Middle frontal gyrus (tissue), 1 donor: ENCODE measurements at regions not wholly inside any gene's neighbourhood (a gene's known extent, or its start where the extent isn't known, plus 50 kb on each side); places are given as distances from the start of the nearest gene placed in this dataset.
"Not testable (repeated sequence)": the region's sequence is repeated elsewhere in the genome, so short reads cannot be mapped to it uniquely, and the experiment has no call there.

ENCODE experiments used
- DNase-seq: peaks from one replicate; pipeline ENCODE4 v3.0.0-alpha.2; 2015; ENCODE audit warnings: low spot score; ENCODE audit errors: extremely low spot score

DNA sequence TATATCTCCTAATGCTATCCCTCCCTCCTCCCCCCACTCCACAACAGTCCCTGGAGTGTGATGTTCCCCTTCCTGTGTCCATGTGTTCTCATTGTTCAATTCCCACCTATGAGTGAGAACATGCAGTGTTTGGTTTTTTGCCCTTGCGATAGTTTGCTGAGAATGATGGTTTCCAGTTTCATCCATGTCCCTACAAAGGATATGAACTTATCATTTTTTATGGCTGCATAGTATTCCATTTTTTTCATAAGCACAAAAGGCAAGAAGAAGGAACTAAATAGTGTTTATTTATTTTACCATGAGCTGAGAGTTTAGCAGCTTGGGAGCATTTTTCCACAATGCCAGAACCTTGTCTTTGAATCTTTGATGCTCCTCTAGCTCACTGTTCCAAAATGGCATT is 113.6 kb upstream of the OR4E1 start:
- DNase-seq, result not testable (repeated sequence)

- no peak for DNase-seq
Observed at GRCh38 chr14:21781543-21781942, 107.9 kb upstream of the OR4E1 start.

- no peak for DNase-seq
Observed at GRCh38 chr14:21780429-21781084, 106.9 kb upstream of the OR4E1 start.

DNA sequence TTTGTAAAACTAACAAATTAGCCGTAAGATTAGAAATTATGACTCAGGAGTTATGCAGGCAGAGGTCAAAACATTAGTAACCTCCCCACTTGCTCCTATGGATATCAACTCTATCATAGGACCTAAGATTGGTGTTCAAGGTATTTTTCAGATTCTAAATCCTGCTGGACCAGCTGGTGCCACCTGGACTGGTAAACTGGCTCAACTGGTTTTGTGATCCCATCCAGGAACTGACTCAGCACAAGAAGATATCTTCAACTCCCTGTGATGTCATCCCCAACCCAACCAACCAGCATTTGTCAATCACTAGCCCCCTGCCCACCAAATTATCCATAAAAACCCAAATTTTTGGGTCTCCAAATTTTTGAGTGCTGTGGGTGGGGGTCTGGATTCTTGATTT is 98.1 kb upstream of the OR4E1 start:
- no peak for DNase-seq

DNA sequence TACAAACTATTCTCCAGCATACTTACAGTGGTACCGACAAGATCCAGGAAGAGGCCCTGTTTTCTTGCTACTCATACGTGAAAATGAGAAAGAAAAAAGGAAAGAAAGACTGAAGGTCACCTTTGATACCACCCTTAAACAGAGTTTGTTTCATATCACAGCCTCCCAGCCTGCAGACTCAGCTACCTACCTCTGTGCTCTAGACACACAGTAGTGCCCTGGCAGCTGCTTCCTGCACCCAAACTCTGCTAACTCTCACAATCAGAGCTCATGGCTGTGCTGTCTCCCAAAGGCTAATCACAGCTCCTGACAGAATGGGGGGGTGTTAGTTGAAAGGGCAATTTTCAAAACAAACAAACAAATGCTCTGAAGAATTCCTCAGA is 95.2 kb upstream of the OR4E1 start:
- DNase-seq, result no peak

DNA sequence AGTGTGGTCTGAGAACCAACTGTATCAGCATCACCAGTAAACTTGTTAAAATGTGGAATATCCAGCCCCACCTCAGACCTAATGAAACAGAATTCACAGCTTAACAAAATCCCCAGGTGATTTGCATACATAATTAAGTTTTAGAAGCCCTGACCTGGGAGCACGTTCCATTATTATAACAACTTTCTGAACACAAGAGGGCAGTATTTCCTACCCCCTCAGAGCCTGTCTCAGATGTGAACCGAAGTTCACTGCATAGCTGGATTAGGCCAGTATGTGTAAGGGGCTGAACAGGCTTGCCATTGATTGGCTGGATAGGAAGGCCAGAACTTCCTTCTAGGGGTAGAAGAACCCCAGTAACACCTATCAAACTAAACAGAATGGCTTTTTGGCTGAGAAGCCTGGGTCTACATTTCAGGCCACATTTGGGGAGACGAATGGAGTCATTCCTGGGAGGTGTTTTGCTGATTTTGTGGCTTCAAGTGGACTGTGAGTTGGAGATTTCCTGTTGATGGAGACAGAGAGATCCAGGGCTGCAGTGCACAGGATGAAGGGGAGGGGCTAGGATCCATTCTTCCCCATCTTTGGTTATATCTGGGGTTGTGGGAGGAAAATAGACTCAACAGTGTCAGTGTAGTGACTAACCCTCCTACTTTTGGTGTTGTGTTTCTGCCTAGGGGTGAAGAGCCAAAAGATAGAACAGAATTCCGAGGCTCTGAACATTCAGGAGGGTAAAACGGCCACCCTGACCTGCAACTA is 94.7 kb upstream of the OR4E1 start:
- no peak for DNase-seq

GRCh38 chr14:21760360-21760759 is 86.7 kb upstream of the OR4E1 start:
- DNase-seq, result not testable (repeated sequence)

DNA sequence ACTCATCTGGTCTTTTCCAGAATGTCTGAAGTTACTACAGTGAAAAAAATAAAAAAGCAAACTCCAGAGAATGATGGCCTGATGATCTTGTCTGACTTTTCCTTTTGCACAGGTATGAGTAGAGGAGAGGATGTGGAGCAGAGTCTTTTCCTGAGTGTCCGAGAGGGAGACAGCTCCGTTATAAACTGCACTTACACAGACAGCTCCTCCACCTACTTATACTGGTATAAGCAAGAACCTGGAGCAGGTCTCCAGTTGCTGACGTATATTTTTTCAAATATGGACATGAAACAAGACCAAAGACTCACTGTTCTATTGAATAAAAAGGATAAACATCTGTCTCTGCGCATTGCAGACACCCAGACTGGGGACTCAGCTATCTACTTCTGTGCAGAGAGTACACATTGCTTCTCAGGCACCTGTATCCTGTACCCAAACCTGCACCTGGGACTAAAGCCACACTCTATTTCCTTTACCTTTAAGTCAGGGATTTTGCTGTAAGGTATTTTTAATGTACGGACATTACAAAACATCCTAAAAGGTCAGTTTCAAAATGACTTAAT is 75.8 kb upstream of the OR4E1 start:
- no peak for DNase-seq

DNA sequence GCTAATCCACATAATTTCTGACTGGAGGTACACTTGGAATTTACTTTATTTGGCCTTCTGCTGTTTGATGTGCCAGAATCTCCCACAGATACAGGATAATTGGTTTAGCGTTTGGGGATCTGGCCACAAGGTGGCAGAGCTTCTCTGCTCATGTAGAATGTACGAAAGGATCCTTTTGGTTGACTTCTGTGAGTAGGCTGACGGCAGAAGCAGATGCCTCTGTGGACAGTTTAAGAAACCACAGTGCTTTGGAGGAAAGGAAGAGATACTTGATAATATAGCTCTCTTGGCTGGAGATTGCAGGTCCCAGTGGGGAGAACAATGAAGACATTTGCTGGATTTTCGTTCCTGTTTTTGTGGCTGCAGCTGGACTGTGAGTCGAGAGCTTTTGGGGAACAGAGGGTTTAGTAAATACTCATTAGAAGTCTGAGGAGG is 75.3 kb upstream of the OR4E1 start:
- DNase-seq, result peak; percentile 19

GRCh38 chr14:21735639-21736307 is 62.2 kb upstream of the OR4E1 start:
- DNase-seq, result no peak

DNA sequence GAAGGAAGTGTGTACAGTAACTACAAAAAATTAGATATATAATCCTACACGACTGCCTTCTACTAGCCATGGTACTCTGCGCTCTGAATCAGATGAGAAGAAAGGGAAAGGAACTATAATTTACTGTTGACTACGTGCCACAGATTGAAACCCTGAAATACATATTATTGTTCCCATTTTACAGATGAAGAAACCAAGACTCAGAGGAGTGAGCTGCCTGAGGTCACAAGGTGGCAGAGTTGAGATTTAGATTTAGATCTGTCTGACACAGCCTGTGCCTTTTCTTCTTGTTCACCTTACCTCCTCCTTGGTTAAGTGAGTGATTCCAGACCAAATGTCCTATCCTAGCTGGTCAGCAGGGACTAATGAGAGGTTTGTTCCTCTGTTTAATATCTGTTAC is 61.6 kb upstream of the OR4E1 start:
- no peak for DNase-seq

DNA sequence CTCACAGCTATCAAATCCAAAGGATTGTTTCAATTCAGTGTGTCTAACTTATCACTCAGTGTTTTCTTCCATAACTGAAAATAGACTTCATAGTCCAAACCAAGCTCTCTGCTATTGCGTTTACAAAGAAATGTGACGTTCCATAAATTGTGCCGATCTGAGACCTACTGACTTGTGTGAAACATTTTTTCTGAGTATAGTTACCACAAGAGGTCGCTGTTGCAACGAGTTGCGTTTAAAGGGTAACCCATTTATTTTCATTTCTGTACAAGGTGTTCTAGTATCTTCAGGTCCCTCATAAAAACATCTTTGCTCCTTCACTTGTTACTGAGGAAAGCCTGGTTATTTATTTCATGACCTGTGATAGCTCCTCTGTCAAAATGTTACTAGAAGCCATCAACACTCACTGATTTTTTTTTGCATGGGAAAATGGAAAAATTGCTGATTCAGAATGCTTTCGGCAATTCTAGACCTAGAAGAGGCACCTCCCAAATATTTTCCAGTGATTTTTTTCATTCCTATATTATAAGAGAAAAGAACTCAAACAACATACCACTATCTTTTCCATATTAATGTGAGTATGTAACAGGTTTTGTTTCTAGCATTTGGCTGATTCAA is 60.9 kb upstream of the OR4E1 start:
- DNase-seq, result no peak

DNA sequence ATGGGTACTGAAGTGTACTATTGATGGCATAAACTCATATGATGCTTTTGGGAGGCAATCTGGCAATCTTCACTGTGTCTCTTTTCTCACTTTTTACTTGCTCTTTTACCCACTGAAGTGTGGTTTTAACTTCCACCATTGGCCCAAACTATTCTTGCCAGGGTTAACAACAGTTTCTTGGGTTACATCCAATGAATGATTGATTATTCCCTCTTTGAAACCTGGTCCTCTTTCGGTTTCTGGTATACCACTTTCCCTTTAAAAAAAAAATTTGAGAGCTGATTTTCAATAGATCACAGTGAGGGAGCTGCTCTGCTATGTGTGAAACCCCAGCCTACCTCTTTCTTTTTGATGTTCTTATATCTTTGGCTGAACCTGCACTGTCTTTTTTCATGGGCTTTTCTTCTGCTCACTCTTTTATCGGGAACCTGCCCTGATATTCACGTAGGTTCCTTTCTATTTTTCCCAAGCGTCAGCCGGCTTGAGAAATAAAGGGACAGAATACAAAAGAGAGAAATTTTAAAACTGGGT is 56.1 kb upstream of the OR4E1 start:
- DNase-seq, result no peak

DNA sequence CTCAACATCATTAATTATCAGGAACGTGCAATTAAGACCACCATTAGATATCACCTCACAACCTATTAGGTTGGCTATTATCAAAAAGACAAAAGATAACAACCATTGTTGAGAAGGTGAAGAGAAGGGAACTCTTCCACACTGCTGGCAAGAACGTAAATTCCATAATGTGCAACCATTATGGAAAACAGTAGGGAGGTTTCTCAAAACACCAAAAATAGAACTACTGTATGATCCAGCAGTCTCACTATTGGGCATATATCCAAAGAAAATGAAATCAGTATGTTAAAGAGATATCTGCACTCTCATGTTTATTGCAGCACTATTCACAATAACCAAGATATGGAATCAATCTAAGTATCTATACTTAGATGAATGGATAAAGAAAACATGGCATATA is 51.6 kb upstream of the OR4E1 start:
- DNase-seq, result no peak

- DNase-seq, result no peak
Observed at GRCh38 chr14:21724090-21724973, 50.7 kb upstream of the OR4E1 start.

GRCh38 chr14:21723431-21724045 is 49.9 kb upstream of the OR4E1 start:
- no peak for DNase-seq
